ENCODE measurements at regions not wholly inside any gene's neighbourhood (a gene's known extent, or its start where the extent isn't known, plus 50 kb on each side); places are given as distances from the start of the nearest gene placed in this dataset.

DNA sequence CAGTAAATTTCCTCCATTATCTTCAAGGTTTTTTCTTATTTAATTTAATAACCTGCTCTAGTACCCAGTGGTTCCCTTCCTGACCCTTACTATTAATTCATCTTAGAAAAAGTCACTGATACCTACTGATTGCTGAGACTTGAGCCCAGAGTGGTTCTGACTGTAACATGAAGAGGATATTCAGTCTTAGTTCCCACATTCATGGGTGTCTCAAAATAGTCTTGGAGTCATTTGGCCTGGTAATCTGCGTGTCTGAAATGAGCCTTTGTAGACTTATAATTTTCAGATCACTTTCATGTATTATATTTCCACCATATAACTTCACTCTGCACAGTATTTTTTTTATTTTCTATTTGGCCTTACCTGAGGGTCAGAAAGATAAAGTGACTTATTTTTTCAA lies 732.0 kb upstream of the KIF2B start:
- no peaks in the 10 kb centered on the region for H3K4me1 ChIP-seq (ENCODE audit: control insufficient read depth, extremely low read depth, insufficient read depth, low read length)
- no TSS peak for BruUV-seq (replicated peaks)
- POLR2A ChIA-PET, result no interaction called here
- no peaks in the 10 kb centered on the region for H3K9me3 ChIP-seq (replicated peaks; ENCODE audit: control insufficient read depth, insufficient read depth, low read length)
- no peak overlapping the region for H3K9ac ChIP-seq (replicated peaks; ENCODE audit: extremely low read depth, insufficient read depth, low read length)
- dilution Hi-C loops (cut with MboI; ENCODE audit: extremely low pct_ligation_motif_present, low sequenced_read_pairs), result no loop called here
- intact Hi-C loops (cut with micrococcal nuclease), result no loop called here
- H4K20me1 ChIP-seq (replicated peaks; ENCODE audit: control insufficient read depth, extremely low read depth, insufficient read depth, low read length), result no peaks in the 10 kb centered on the region
- H3K27me3 ChIP-seq (ENCODE audit: control insufficient read depth in 2 of 2, insufficient read depth in 2 of 2, low read length in 2 of 2), result no peaks in the 10 kb centered on the region
- H2AFZ ChIP-seq (ENCODE audit: low read depth, low read length), result no peak overlapping the region
- no peak for DNase-seq (ENCODE audit: low read depth, low spot score)
- H3K4me3 ChIP-seq (replicated peaks in 1 of 3; ENCODE audit: insufficient read depth in 1 of 3, low read depth in 1 of 3, low read length in 3 of 3), result no peak overlapping the region
- no peak for FAIRE-seq
- H3K9me1 ChIP-seq (replicated peaks; ENCODE audit: control insufficient read depth, extremely low read depth, insufficient read depth, low read length), result no peaks in the 10 kb centered on the region
- H3K4me2 ChIP-seq (ENCODE audit: insufficient read depth, low read length), result no peak overlapping the region
- no peak overlapping the region for H3K27ac ChIP-seq (ENCODE audit: insufficient read depth, low read depth, low read length)
- no peaks in the 10 kb centered on the region for H3K79me2 ChIP-seq (ENCODE audit: control insufficient read depth, insufficient read depth, low read length)
- TF ChIP-seq MYC (IDR thresholded peaks at IDR 0.05; ENCODE audit: low read depth, low read length) (no peak), JUN (IDR thresholded peaks at IDR 0.05; ENCODE audit: borderline replicate concordance, insufficient read depth, insufficient read length, low read depth) (no peak), POLR2A (IDR thresholded peaks at IDR 0.05; ENCODE audit: low read depth, low read length) (no peak), POLR2AphosphoS5 (IDR thresholded peaks at IDR 0.05; ENCODE audit: insufficient read depth, low read depth, low read length) (no peak), FOS (IDR thresholded peaks at IDR 0.05; ENCODE audit: borderline replicate concordance, insufficient read depth, low read length) (no peak), EZH2 (IDR thresholded peaks at IDR 0.05; ENCODE audit: borderline replicate concordance, low read depth, low read length, severe bottlenecking) (no peak), GATA2 (IDR thresholded peaks at IDR 0.05; ENCODE audit: insufficient read depth, insufficient read length, low read depth, low read length) (no peak)
- TF ChIP-seq, protein P1, sequence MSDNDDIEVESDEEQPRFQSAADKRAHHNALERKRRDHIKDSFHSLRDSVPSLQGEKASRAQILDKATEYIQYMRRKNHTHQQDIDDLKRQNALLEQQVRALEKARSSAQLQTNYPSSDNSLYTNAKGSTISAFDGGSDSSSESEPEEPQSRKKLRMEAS (IDR thresholded peaks at IDR 0.05; ENCODE audit: insufficient read depth, insufficient read length), result no peak
- TF ChIP-seq, protein P2, sequence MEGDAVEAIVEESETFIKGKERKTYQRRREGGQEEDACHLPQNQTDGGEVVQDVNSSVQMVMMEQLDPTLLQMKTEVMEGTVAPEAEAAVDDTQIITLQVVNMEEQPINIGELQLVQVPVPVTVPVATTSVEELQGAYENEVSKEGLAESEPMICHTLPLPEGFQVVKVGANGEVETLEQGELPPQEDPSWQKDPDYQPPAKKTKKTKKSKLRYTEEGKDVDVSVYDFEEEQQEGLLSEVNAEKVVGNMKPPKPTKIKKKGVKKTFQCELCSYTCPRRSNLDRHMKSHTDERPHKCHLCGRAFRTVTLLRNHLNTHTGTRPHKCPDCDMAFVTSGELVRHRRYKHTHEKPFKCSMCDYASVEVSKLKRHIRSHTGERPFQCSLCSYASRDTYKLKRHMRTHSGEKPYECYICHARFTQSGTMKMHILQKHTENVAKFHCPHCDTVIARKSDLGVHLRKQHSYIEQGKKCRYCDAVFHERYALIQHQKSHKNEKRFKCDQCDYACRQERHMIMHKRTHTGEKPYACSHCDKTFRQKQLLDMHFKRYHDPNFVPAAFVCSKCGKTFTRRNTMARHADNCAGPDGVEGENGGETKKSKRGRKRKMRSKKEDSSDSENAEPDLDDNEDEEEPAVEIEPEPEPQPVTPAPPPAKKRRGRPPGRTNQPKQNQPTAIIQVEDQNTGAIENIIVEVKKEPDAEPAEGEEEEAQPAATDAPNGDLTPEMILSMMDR (IDR thresholded peaks at IDR 0.05; ENCODE audit: extremely low read depth in 1 of 2, insufficient read depth in 1 of 2, low read depth in 1 of 2, low read length in 2 of 2), result no peak
- H3K36me3 ChIP-seq (ENCODE audit: control insufficient read depth in 2 of 2, extremely low read depth in 1 of 2, insufficient read depth in 2 of 2, low read length in 2 of 2), result no peaks in the 10 kb centered on the region
- CTCF ChIA-PET, result no interaction called here
